ENCODE measurements at regions not wholly inside any gene's neighbourhood (a gene's known extent, or its start where the extent isn't known, plus 50 kb on each side); places are given as distances from the start of the nearest gene placed in this dataset.

GRCh38 chr1:209405183-209405814 lies 178.2 kb upstream of the CAMK1G start:
- DNase-seq (ENCODE audit: low spot score, unreplicated experiment) = no peak
- H3K4me3 Mint-ChIP-seq (ENCODE audit: low read depth) = no peak overlapping the region
- no peaks in the 10 kb centered on the region for H3K27me3 Mint-ChIP-seq
- no peaks in the 10 kb centered on the region for H3K36me3 Mint-ChIP-seq (ENCODE audit: insufficient read depth)
- no peak for TF ChIP-seq CTCF (IDR thresholded peaks at IDR 0.05; ENCODE audit: unreplicated experiment)
- H3K27ac Mint-ChIP-seq = no peak overlapping the region
- peaks cover 3% of the 10 kb centered on the region for H3K9me3 Mint-ChIP-seq (ENCODE audit: low read depth)
- peaks cover 15% of the 10 kb centered on the region for H3K4me1 Mint-ChIP-seq (ENCODE audit: low read depth)

GRCh38 chr1:209406168-209406567 lies 177.3 kb upstream of the CAMK1G start:
- Mint-ChIP-seq H3K27me3 (no peaks in the 10 kb centered on the region), H3K27ac (no peak overlapping the region)

GRCh38 chr1:209406595-209406994 lies 176.9 kb upstream of the CAMK1G start:
- TF ChIP-seq CTCF (IDR thresholded peaks at IDR 0.05; ENCODE audit: unreplicated experiment) = no peak
- H3K27ac Mint-ChIP-seq = no peak overlapping the region
- no peaks in the 10 kb centered on the region for H3K36me3 Mint-ChIP-seq (ENCODE audit: insufficient read depth)
- H3K9me3 Mint-ChIP-seq (ENCODE audit: low read depth) = peaks cover 3% of the 10 kb centered on the region
- H3K4me1 Mint-ChIP-seq (ENCODE audit: low read depth) = peaks cover 15% of the 10 kb centered on the region
- H3K4me3 Mint-ChIP-seq (ENCODE audit: low read depth) = no peak overlapping the region
- no peaks in the 10 kb centered on the region for H3K27me3 Mint-ChIP-seq
- no peak for DNase-seq (ENCODE audit: low spot score, unreplicated experiment)

More at GRCh38 chr1:209406168-209406567, 177.3 kb upstream of the CAMK1G start:
- no peak for DNase-seq (ENCODE audit: low spot score, unreplicated experiment)
- Mint-ChIP-seq H3K9me3 (ENCODE audit: low read depth) (peaks cover 3% of the 10 kb centered on the region), H3K4me3 (ENCODE audit: low read depth) (no peak overlapping the region), H3K36me3 (ENCODE audit: insufficient read depth) (no peaks in the 10 kb centered on the region), H3K4me1 (ENCODE audit: low read depth) (peaks cover 15% of the 10 kb centered on the region)
- no peak for TF ChIP-seq CTCF (IDR thresholded peaks at IDR 0.05; ENCODE audit: unreplicated experiment)

- H3K27ac Mint-ChIP-seq = no peak overlapping the region
- peaks cover 10% of the 10 kb centered on the region for H3K4me1 Mint-ChIP-seq (ENCODE audit: low read depth)
These were observed 173.7 kb upstream of the CAMK1G start for GRCh38 chr1:209409780-209410179.

GRCh38 chr1:209411491-209411929 lies 172.0 kb upstream of the CAMK1G start:
- Mint-ChIP-seq H3K27ac (no peak overlapping the region), H3K9me3 (ENCODE audit: low read depth) (peaks cover 3% of the 10 kb centered on the region)

More at GRCh38 chr1:209409780-209410179, 173.7 kb upstream of the CAMK1G start:
- H3K27me3 Mint-ChIP-seq = peaks cover 3% of the 10 kb centered on the region
- no peak for DNase-seq (ENCODE audit: low spot score, unreplicated experiment)
- peaks cover 3% of the 10 kb centered on the region for H3K9me3 Mint-ChIP-seq (ENCODE audit: low read depth)
- no peaks in the 10 kb centered on the region for H3K36me3 Mint-ChIP-seq (ENCODE audit: insufficient read depth)
- no peak overlapping the region for H3K4me3 Mint-ChIP-seq (ENCODE audit: low read depth)
- TF ChIP-seq CTCF (IDR thresholded peaks at IDR 0.05; ENCODE audit: unreplicated experiment) = no peak

More at GRCh38 chr1:209411491-209411929, 172.0 kb upstream of the CAMK1G start:
- TF ChIP-seq CTCF (IDR thresholded peaks at IDR 0.05; ENCODE audit: unreplicated experiment) = no peak
- Mint-ChIP-seq H3K4me1 (ENCODE audit: low read depth) (no peaks in the 10 kb centered on the region), H3K27me3 (peaks cover 11% of the 10 kb centered on the region), H3K4me3 (ENCODE audit: low read depth) (no peak overlapping the region), H3K36me3 (ENCODE audit: insufficient read depth) (no peaks in the 10 kb centered on the region)
- DNase-seq (ENCODE audit: low spot score, unreplicated experiment) = no peak
